Motor neuron (in vitro differentiated cells): ENCODE measurements at regions not wholly inside any gene's neighbourhood (a gene's known extent, or its start where the extent isn't known, plus 50 kb on each side); places are given as distances from the start of the nearest gene placed in this dataset.

Experiments used
- ATAC-seq, 8 experiments: fragments of 200-7000 bp; cut with Tn5 transposase; replicated peaks in 6 of 8; 2 replicates each; pipeline ENCODE4 v1.8.0; 2021; ENCODE audit warnings: mild to moderate bottlenecking in 8 of 8, moderate library complexity in 8 of 8
- H3K27ac ChIP-seq, 2 donors: fragments of 250-450 bp; sonication (Bioruptor Pico); 2 replicates each; pipeline ENCODE4 v1.9.0; 2021; ENCODE audit warnings: antibody characterized with exemption in 2 of 2, mild to moderate bottlenecking in 2 of 2, moderate library complexity in 1 of 2
- H3K4me1 ChIP-seq, 2 donors: fragments of 250-450 bp; sonication (Bioruptor Pico); replicated peaks in 1 of 2; 2 replicates each; pipeline ENCODE4 v1.6.1; 2021; ENCODE audit warnings: antibody characterized with exemption in 2 of 2, mild to moderate bottlenecking in 2 of 2, moderate library complexity in 1 of 2
- H3K4me3 ChIP-seq, 5 donors: fragments of 250-450 bp; sonication (Bioruptor Pico); 2 replicates each; pipeline ENCODE4 v1.9.0; 2021; ENCODE audit warnings: antibody characterized with exemption in 5 of 5, mild to moderate bottlenecking in 5 of 5, moderate library complexity in 4 of 5
- WGBS, 10 experiments: fragments of 450-650 bp; shearing (Covaris generic); methylation state at CpG; one replicate each; pipeline ENCODE4 v1.0.0; 2022; 5-methylcytosine and 5-hydroxymethylcytosine counted together
- in situ Hi-C, 9 experiments: fragments of 400-800 bp; cut with MboI; loops; one replicate each; pipeline ENCODE4 v1.15.0; 2021; ENCODE audit warnings: low sequenced_read_pairs in 9 of 9, low pct_unique_long_range_greater_than_20kb in 2 of 9; ENCODE audit not compliant: unreplicated experiment in 9 of 9

DNA sequence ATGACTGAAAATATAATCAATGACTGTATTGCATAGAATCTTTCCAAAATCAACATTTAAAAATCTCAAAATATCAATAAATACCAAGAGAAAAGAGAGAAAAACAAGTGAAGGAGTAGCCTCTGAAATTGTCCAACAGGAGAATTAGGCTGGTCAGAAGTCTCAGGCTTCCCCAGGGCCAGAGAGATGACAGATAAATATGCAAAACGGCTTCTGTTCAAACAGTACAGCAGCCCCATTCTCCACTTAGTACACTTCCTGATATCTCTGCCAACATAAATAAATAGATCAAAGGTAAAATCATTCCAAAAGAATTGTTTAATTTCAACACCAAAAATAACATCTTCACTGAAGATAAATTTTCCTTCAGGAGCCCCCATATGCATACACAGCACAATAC, 204.7 kb upstream of the GABRA2 start:
- Histone ChIP-seq H3K4me1 (no peaks in the 10 kb centered on the region), H3K27ac (no peak overlapping the region), H3K4me3 (no peak overlapping the region)
- WGBS, 10 experiments, result 10 to 94% (median 79%) methylated on average over 1 of the region's 1 CpG; no CpG with 5 or more reads in 4 of the 10 experiments
- ATAC-seq, result peak in 2 of 8 experiments; percentile 56 to 84
- in situ Hi-C loops, result no loop called here

DNA sequence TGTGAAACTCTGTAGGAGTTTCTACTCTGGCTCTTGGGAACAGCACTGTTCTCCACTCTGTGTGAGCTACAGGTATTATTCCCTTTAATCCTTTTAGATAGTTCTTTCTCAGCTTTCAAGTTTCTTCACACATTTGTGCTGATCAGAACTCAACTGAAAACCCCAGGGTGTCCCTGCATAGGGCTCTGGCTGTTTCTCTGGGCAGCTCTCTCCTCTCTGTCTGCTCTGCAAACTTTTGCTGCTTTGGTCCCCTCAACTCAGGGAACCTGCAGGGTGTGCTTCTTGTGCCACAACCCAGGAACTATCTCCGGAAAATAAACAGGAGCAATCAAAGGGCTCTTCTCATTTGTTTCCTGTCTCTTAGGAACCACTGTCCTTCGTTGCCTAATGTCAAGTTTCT, 196.6 kb upstream of the GABRA2 start:
- in situ Hi-C loops, result no loop called here
- no peak overlapping the region for H3K4me3 ChIP-seq
- no peak overlapping the region for H3K27ac ChIP-seq
- H3K4me1 ChIP-seq, result no peaks in the 10 kb centered on the region
- peak in 1 of 8 experiments; percentile 45 for ATAC-seq
- WGBS, 10 experiments, result 8 to 56% (median 33%) methylated on average over 1 to 2 of the region's 2 CpGs; no CpG with 5 or more reads in 1 of the 10 experiments

DNA sequence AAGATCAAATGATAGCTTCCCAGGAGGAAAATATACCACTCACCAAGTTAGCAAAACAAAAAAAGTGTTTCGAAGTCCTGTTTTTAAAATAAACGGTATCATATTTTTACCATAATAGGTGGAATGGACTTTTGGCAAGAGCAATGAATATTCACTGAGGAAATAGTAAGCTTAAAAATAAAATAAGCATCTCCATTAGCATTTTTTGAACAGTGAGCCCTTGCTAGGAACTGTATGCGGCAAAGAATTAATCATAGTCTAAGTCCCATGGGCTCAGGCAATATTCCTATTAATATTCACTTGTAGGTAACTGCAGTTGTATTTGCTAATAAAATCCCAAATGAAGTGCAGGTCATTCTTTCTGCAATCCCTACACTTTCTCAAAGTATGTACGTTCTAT, 191.7 kb upstream of the GABRA2 start:
- peaks cover 0 to 4% of the 10 kb centered on the region in 2 donors for H3K4me1 ChIP-seq

GRCh38 chr4:46554760-46555465, 165.0 kb upstream of the GABRA2 start:
- Histone ChIP-seq H3K4me3 (no peak overlapping the region), H3K27ac (no peak overlapping the region), H3K4me1 (peaks cover 0 to 19% of the 10 kb centered on the region in 2 donors)
- WGBS, 10 experiments, result 0 to 44% (median 16%) methylated on average over 2 to 3 of the region's 3 CpGs; no CpG with 5 or more reads in 3 of the 10 experiments
- in situ Hi-C loops, result no loop called here
- ATAC-seq, result peak in 5 of 8 experiments; percentile 66 to 98 (median 96)

More for the DNA sequence above, 191.7 kb upstream of the GABRA2 start:
- no peak overlapping the region for H3K27ac ChIP-seq
- in situ Hi-C loops, result no loop called here
- ATAC-seq, result peak in 3 of 8 experiments; percentile 69 to 91 (median 75)
- WGBS, 10 experiments, result 0 to 100% (median 80%) methylated on average over 2 to 4 of the region's 4 CpGs
- no peak overlapping the region for H3K4me3 ChIP-seq

DNA sequence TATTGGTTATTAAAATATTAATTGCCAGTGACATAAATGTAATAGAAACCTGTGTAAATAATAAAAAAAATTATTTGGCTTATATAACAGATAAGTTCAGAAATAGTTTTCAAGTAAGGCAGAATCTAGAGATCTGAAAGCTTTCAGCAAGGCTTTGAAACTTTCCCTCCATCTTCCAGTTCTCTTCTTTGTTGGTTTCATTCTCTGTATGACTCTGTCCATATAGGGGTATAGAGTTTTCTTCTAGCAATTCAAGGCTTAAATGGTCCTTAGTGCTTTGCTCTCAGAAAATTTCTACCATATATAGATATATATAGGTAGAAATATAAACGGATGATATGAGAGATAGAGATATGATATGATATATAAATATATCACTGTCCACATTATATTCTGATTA, 160.5 kb upstream of the GABRA2 start:
- WGBS, 10 experiments, result 0 to 100% (median 14%) methylated on average over 1 of the region's 1 CpG; no CpG with 5 or more reads in 3 of the 10 experiments

GRCh38 chr4:46549125-46549524, 159.2 kb upstream of the GABRA2 start:
- Histone ChIP-seq H3K4me1 (peaks cover 0 to 2% of the 10 kb centered on the region in 2 donors), H3K27ac (no peak overlapping the region), H3K4me3 (no peak overlapping the region)
- in situ Hi-C loops, result no loop called here
- no peak for ATAC-seq
- WGBS, 10 experiments, result 17 to 80% (median 54%) methylated on average over 2 to 3 of the region's 3 CpGs

More for the DNA sequence above, 160.5 kb upstream of the GABRA2 start:
- Histone ChIP-seq H3K4me3 (no peak overlapping the region), H3K4me1 (peaks cover 0 to 15% of the 10 kb centered on the region in 2 donors), H3K27ac (no peak overlapping the region)
- in situ Hi-C loops, result no loop called here
- ATAC-seq, result no peak

DNA sequence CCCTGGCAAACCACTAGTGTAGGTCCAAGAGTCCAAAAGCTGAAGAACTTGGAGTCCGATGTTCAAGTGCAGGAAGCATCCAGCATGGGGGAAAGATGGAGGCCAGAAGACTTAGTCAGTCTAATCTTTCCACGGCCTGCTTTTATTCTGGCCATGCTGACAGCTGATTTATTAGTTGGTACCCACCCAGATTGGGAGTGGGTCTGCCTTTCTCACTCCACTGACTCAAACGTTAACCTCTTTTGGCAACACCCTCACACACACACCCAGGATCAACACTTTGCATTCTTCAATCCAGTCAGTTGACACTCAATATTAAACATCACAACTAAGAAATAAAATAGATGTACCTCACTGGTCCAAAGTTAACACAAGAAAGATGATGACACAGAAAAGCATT, 134.8 kb upstream of the GABRA2 start:
- no peak overlapping the region for H3K4me3 ChIP-seq
- WGBS, 10 experiments, result 13 to 100% (median 89%) methylated on average over 1 to 3 of the region's 3 CpGs; no CpG with 5 or more reads in 5 of the 10 experiments
- ATAC-seq, result peak in 2 of 8 experiments; percentile 52 to 76
- H3K4me1 ChIP-seq, result no peaks in the 10 kb centered on the region
- no peak overlapping the region for H3K27ac ChIP-seq
- in situ Hi-C loops, result no loop called here

GRCh38 chr4:46520361-46520760, 130.4 kb upstream of the GABRA2 start:
- ATAC-seq, result peak in 3 of 8 experiments; percentile 68 to 95 (median 89)
- Histone ChIP-seq H3K4me3 (no peak overlapping the region), H3K27ac (no peak overlapping the region), H3K4me1 (no peaks in the 10 kb centered on the region)
- in situ Hi-C loops, result no loop called here

DNA sequence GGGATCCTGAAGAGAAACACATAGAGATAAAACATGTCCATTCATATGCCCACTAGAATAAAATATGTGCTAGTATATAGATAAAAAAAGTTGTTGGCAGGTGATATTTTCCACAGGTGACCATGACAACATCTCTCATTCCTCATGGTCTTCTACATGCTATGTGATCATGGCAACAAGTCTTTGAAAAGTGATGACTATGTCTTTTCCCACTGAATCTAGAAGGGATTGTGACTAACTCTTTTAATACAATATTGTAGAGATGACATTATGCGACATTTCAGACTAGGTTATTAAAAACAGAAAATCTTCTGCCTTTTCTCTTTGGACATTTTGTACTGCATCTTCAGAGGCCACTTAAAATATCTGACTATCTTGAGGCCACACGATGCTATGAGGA, 126.0 kb upstream of the GABRA2 start:
- peaks cover 0 to 3% of the 10 kb centered on the region in 2 donors for H3K4me1 ChIP-seq
- H3K27ac ChIP-seq, result no peak overlapping the region
- 17 to 100% (median 93%) methylated on average over 1 to 2 of the region's 2 CpGs; no CpG with 5 or more reads in 1 of the 10 experiments for WGBS, 10 experiments
- H3K4me3 ChIP-seq, result no peak overlapping the region
- in situ Hi-C loops, result no loop called here
- ATAC-seq, result no peak

- ATAC-seq, result peak in 4 of 8 experiments; percentile 27 to 62 (median 54)
- H3K4me1 ChIP-seq, result peaks cover 0 to 14% of the 10 kb centered on the region in 2 donors
- no peak overlapping the region for H3K4me3 ChIP-seq
- in situ Hi-C loops, result no loop called here
- 0 to 94% (median 34%) methylated on average over 1 to 2 of the region's 2 CpGs; no CpG with 5 or more reads in 3 of the 10 experiments for WGBS, 10 experiments
- H3K27ac ChIP-seq, result no peak overlapping the region
Measured at GRCh38 chr4:46508216-46508615, 118.3 kb upstream of the GABRA2 start.

GRCh38 chr4:46506876-46507275, 116.9 kb upstream of the GABRA2 start:
- ATAC-seq, result peak in 7 of 8 experiments; percentile 76 to 98 (median 93)

DNA sequence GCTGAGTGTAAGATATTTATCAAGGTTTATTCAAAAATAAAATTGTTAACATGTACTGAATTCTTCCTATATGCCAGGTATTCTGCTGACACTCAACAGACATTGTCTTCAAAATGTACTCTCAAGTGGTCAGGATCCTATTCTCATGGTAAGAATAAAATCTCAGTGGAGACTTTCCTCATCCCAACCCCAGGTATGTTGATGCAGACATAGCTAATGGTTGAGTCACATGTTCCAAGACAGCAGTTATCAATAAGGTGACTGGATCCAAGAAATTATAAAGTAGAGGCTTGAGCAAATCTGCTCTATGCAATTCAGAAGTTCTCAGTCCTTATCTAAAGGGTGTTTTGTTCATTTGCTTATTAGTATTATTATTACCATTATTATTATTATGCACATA, 115.2 kb upstream of the GABRA2 start:
- Histone ChIP-seq H3K27ac (no peak overlapping the region), H3K4me3 (no peak overlapping the region), H3K4me1 (peaks cover 0 to 14% of the 10 kb centered on the region in 2 donors)
- no peak for ATAC-seq
- in situ Hi-C loops, result no loop called here

More at GRCh38 chr4:46506876-46507275, 116.9 kb upstream of the GABRA2 start:
- H3K27ac ChIP-seq, result no peak overlapping the region
- H3K4me3 ChIP-seq, result no peak overlapping the region
- in situ Hi-C loops, result no loop called here
- H3K4me1 ChIP-seq, result peaks cover 0 to 14% of the 10 kb centered on the region in 2 donors
- 7 to 49% (median 31%) methylated on average over 2 to 4 of the region's 4 CpGs; no CpG with 5 or more reads in 1 of the 10 experiments for WGBS, 10 experiments

GRCh38 chr4:46503739-46504138, 113.8 kb upstream of the GABRA2 start:
- 11 to 100% (median 50%) methylated on average over 1 to 4 of the region's 4 CpGs for WGBS, 10 experiments
- peaks cover 0 to 14% of the 10 kb centered on the region in 2 donors for H3K4me1 ChIP-seq
- peak in 1 of 8 experiments; percentile 35 for ATAC-seq
- in situ Hi-C loops, result no loop called here
- H3K27ac ChIP-seq, result no peak overlapping the region
- no peak overlapping the region for H3K4me3 ChIP-seq

GRCh38 chr4:46492394-46492793, 102.5 kb upstream of the GABRA2 start:
- no peaks in the 10 kb centered on the region for H3K4me1 ChIP-seq
- H3K4me3 ChIP-seq, result no peak overlapping the region
- in situ Hi-C loops, result no loop called here
- WGBS, 10 experiments, result 0 to 78% (median 56%) methylated on average over 1 to 3 of the region's 3 CpGs; no CpG with 5 or more reads in 1 of the 10 experiments
- no peak overlapping the region for H3K27ac ChIP-seq
- ATAC-seq, result peak in 3 of 8 experiments; percentile 86 to 94 (median 94)
